ENCODE measurements at regions not wholly inside any gene's neighbourhood (a gene's known extent, or its start where the extent isn't known, plus 50 kb on each side); places are given as distances from the start of the nearest gene placed in this dataset.
A peak's percentile ranks its signal among the peaks of the same experiment; 100 is the strongest.

- no peaks in the 10 kb centered on the region for H3K9me3 ChIP-seq (replicated peaks; ENCODE audit: low read length)
- no peak overlapping the region for H3K9ac ChIP-seq (ENCODE audit: low read depth, low read length)
- H3K4me2 ChIP-seq (ENCODE audit: low read length) = peak overlapping the region; percentile 70
- H3K4me3 ChIP-seq (ENCODE audit: low read length) = no peak overlapping the region
- H3K36me3 ChIP-seq (ENCODE audit: insufficient read depth, low read length) = no peaks in the 10 kb centered on the region
- no peaks in the 10 kb centered on the region for H3K4me1 ChIP-seq (ENCODE audit: control insufficient read depth, insufficient read depth, low read length)
- H3K27me3 ChIP-seq (ENCODE audit: control insufficient read depth, insufficient read depth, low read length) = no peaks in the 10 kb centered on the region
Measured at GRCh38 chr3:84547971-84548970, 410.5 kb upstream of the CADM2 start.

GRCh38 chr3:84555629-84556028 lies 403.2 kb upstream of the CADM2 start:
- Histone ChIP-seq H3K9me3 (replicated peaks; ENCODE audit: low read length) (no peaks in the 10 kb centered on the region), H3K27me3 (ENCODE audit: control insufficient read depth, insufficient read depth, low read length) (no peaks in the 10 kb centered on the region), H3K4me1 (ENCODE audit: control insufficient read depth, insufficient read depth, low read length) (no peaks in the 10 kb centered on the region), H3K4me3 (ENCODE audit: low read length) (no peak overlapping the region), H3K9ac (ENCODE audit: low read depth, low read length) (no peak overlapping the region), H3K4me2 (ENCODE audit: low read length) (no peak overlapping the region), H3K36me3 (ENCODE audit: insufficient read depth, low read length) (no peaks in the 10 kb centered on the region)

GRCh38 chr3:84566256-84566655 lies 392.5 kb upstream of the CADM2 start:
- H3K4me3 ChIP-seq (ENCODE audit: low read length) = no peak overlapping the region
- H3K9ac ChIP-seq (ENCODE audit: low read depth, low read length) = no peak overlapping the region
- H3K4me2 ChIP-seq (ENCODE audit: low read length) = no peak overlapping the region
- H3K4me1 ChIP-seq (ENCODE audit: control insufficient read depth, insufficient read depth, low read length) = no peaks in the 10 kb centered on the region
- no peaks in the 10 kb centered on the region for H3K9me3 ChIP-seq (replicated peaks; ENCODE audit: low read length)
- H3K36me3 ChIP-seq (ENCODE audit: insufficient read depth, low read length) = no peaks in the 10 kb centered on the region
- no peaks in the 10 kb centered on the region for H3K27me3 ChIP-seq (ENCODE audit: control insufficient read depth, insufficient read depth, low read length)

GRCh38 chr3:84567796-84568195 lies 391.0 kb upstream of the CADM2 start:
- Histone ChIP-seq H3K4me2 (ENCODE audit: low read length) (no peak overlapping the region), H3K4me1 (ENCODE audit: control insufficient read depth, insufficient read depth, low read length) (no peaks in the 10 kb centered on the region), H3K9ac (ENCODE audit: low read depth, low read length) (no peak overlapping the region), H3K4me3 (ENCODE audit: low read length) (no peak overlapping the region), H3K27me3 (ENCODE audit: control insufficient read depth, insufficient read depth, low read length) (no peaks in the 10 kb centered on the region), H3K36me3 (ENCODE audit: insufficient read depth, low read length) (no peaks in the 10 kb centered on the region), H3K9me3 (replicated peaks; ENCODE audit: low read length) (no peaks in the 10 kb centered on the region)

GRCh38 chr3:84573962-84574361 lies 384.8 kb upstream of the CADM2 start:
- Histone ChIP-seq H3K4me3 (ENCODE audit: low read length) (no peak overlapping the region), H3K36me3 (ENCODE audit: insufficient read depth, low read length) (no peaks in the 10 kb centered on the region), H3K4me2 (ENCODE audit: low read length) (no peak overlapping the region), H3K9ac (ENCODE audit: low read depth, low read length) (no peak overlapping the region), H3K4me1 (ENCODE audit: control insufficient read depth, insufficient read depth, low read length) (no peaks in the 10 kb centered on the region), H3K27me3 (ENCODE audit: control insufficient read depth, insufficient read depth, low read length) (no peaks in the 10 kb centered on the region), H3K9me3 (replicated peaks; ENCODE audit: low read length) (no peaks in the 10 kb centered on the region)

GRCh38 chr3:84586427-84586826 lies 372.4 kb upstream of the CADM2 start:
- no peaks in the 10 kb centered on the region for H3K36me3 ChIP-seq (ENCODE audit: insufficient read depth, low read length)
- no peaks in the 10 kb centered on the region for H3K4me1 ChIP-seq (ENCODE audit: control insufficient read depth, insufficient read depth, low read length)
- H3K9ac ChIP-seq (ENCODE audit: low read depth, low read length) = no peak overlapping the region
- no peak overlapping the region for H3K4me2 ChIP-seq (ENCODE audit: low read length)
- H3K4me3 ChIP-seq (ENCODE audit: low read length) = no peak overlapping the region
- H3K9me3 ChIP-seq (replicated peaks; ENCODE audit: low read length) = no peaks in the 10 kb centered on the region
- no peaks in the 10 kb centered on the region for H3K27me3 ChIP-seq (ENCODE audit: control insufficient read depth, insufficient read depth, low read length)

GRCh38 chr3:84600703-84601225 lies 358.0 kb upstream of the CADM2 start:
- peak overlapping the region; percentile 61 for H3K4me2 ChIP-seq (ENCODE audit: low read length)
- H3K27me3 ChIP-seq (ENCODE audit: control insufficient read depth, insufficient read depth, low read length) = no peaks in the 10 kb centered on the region
- no peak overlapping the region for H3K9ac ChIP-seq (ENCODE audit: low read depth, low read length)
- peak overlapping the region; percentile 35 for H3K4me3 ChIP-seq (ENCODE audit: low read length)
- H3K4me1 ChIP-seq (ENCODE audit: control insufficient read depth, insufficient read depth, low read length) = peaks cover 16% of the 10 kb centered on the region
- H3K9me3 ChIP-seq (replicated peaks; ENCODE audit: low read length) = no peaks in the 10 kb centered on the region
- no peaks in the 10 kb centered on the region for H3K36me3 ChIP-seq (ENCODE audit: insufficient read depth, low read length)

GRCh38 chr3:84601303-84601702 lies 357.5 kb upstream of the CADM2 start:
- no peaks in the 10 kb centered on the region for H3K9me3 ChIP-seq (replicated peaks; ENCODE audit: low read length)
- H3K4me2 ChIP-seq (ENCODE audit: low read length) = peak overlapping the region; percentile 61
- no peaks in the 10 kb centered on the region for H3K36me3 ChIP-seq (ENCODE audit: insufficient read depth, low read length)
- H3K4me1 ChIP-seq (ENCODE audit: control insufficient read depth, insufficient read depth, low read length) = peaks cover 16% of the 10 kb centered on the region
- H3K9ac ChIP-seq (ENCODE audit: low read depth, low read length) = no peak overlapping the region
- no peaks in the 10 kb centered on the region for H3K27me3 ChIP-seq (ENCODE audit: control insufficient read depth, insufficient read depth, low read length)
- H3K4me3 ChIP-seq (ENCODE audit: low read length) = no peak overlapping the region

GRCh38 chr3:84621823-84622222 lies 337.0 kb upstream of the CADM2 start:
- H3K36me3 ChIP-seq (ENCODE audit: insufficient read depth, low read length) = no peaks in the 10 kb centered on the region
- no peaks in the 10 kb centered on the region for H3K4me1 ChIP-seq (ENCODE audit: control insufficient read depth, insufficient read depth, low read length)
- H3K4me2 ChIP-seq (ENCODE audit: low read length) = no peak overlapping the region
- H3K9me3 ChIP-seq (replicated peaks; ENCODE audit: low read length) = no peaks in the 10 kb centered on the region
- H3K9ac ChIP-seq (ENCODE audit: low read depth, low read length) = no peak overlapping the region
- no peak overlapping the region for H3K4me3 ChIP-seq (ENCODE audit: low read length)
- no peaks in the 10 kb centered on the region for H3K27me3 ChIP-seq (ENCODE audit: control insufficient read depth, insufficient read depth, low read length)

GRCh38 chr3:84634668-84635067 lies 324.1 kb upstream of the CADM2 start:
- Histone ChIP-seq H3K4me3 (ENCODE audit: low read length) (no peak overlapping the region), H3K9me3 (replicated peaks; ENCODE audit: low read length) (no peaks in the 10 kb centered on the region), H3K36me3 (ENCODE audit: insufficient read depth, low read length) (no peaks in the 10 kb centered on the region), H3K4me1 (ENCODE audit: control insufficient read depth, insufficient read depth, low read length) (no peaks in the 10 kb centered on the region), H3K4me2 (ENCODE audit: low read length) (no peak overlapping the region), H3K27me3 (ENCODE audit: control insufficient read depth, insufficient read depth, low read length) (no peaks in the 10 kb centered on the region), H3K9ac (ENCODE audit: low read depth, low read length) (no peak overlapping the region)

- no peak overlapping the region for H3K9ac ChIP-seq (ENCODE audit: low read depth, low read length)
- H3K36me3 ChIP-seq (ENCODE audit: insufficient read depth, low read length) = no peaks in the 10 kb centered on the region
- no peaks in the 10 kb centered on the region for H3K9me3 ChIP-seq (replicated peaks; ENCODE audit: low read length)
- no peaks in the 10 kb centered on the region for H3K27me3 ChIP-seq (ENCODE audit: control insufficient read depth, insufficient read depth, low read length)
- no peak overlapping the region for H3K4me3 ChIP-seq (ENCODE audit: low read length)
- no peaks in the 10 kb centered on the region for H3K4me1 ChIP-seq (ENCODE audit: control insufficient read depth, insufficient read depth, low read length)
- no peak overlapping the region for H3K4me2 ChIP-seq (ENCODE audit: low read length)
Measured at GRCh38 chr3:84637272-84637671, 321.5 kb upstream of the CADM2 start.

GRCh38 chr3:84666468-84666867 lies 292.3 kb upstream of the CADM2 start:
- H3K36me3 ChIP-seq (ENCODE audit: insufficient read depth, low read length) = no peaks in the 10 kb centered on the region
- H3K9me3 ChIP-seq (replicated peaks; ENCODE audit: low read length) = no peaks in the 10 kb centered on the region
- H3K9ac ChIP-seq (ENCODE audit: low read depth, low read length) = no peak overlapping the region
- no peak overlapping the region for H3K4me3 ChIP-seq (ENCODE audit: low read length)
- H3K27me3 ChIP-seq (ENCODE audit: control insufficient read depth, insufficient read depth, low read length) = no peaks in the 10 kb centered on the region
- H3K4me1 ChIP-seq (ENCODE audit: control insufficient read depth, insufficient read depth, low read length) = no peaks in the 10 kb centered on the region
- no peak overlapping the region for H3K4me2 ChIP-seq (ENCODE audit: low read length)
